HepG2 (cell line): ENCODE measurements at regions not wholly inside any gene's neighbourhood (a gene's known extent, or its start where the extent isn't known, plus 50 kb on each side); places are given as distances from the start of the nearest gene placed in this dataset.

ENCODE experiments used
- ATAC-seq: fragments of 200-7000 bp; cut with Tn5 transposase; 3 replicates; pipeline ENCODE4 v1.9.1; 2020; ENCODE audit warnings: mild to moderate bottlenecking, moderate library complexity
- BruUV-seq: library from RNA; stranded (reverse); fragments of 400-500 nt; replicated peaks from 2 replicates; lab custom pipeline; 2021; lab: Mats Ljungman, UMichigan
- CTCF ChIA-PET: fragments of 300-600 bp; formaldehyde crosslinking; extraction: SDS; loops from one replicate; lab custom pipeline; 2021; ENCODE audit warnings: low total read pairs, inconsistent platforms, low intra/inter-chr PET ratio; lab: Yijun Ruan, JAX
- POLR2A ChIA-PET: fragments of 350-600 bp; sonication (Branson Sonifier 250); formaldehyde crosslinking; loops from one replicate; lab custom pipeline; 2020; ENCODE audit warnings: antibody characterized with exemption, inconsistent platforms; lab: Yijun Ruan, JAX
- DNase-seq: peaks from one replicate; pipeline ENCODE4 v3.0.0-alpha.2; 2015; ENCODE audit warnings: low spot score
- FAIRE-seq: peaks from 3 replicates; lab custom pipeline; 2011; peaks lifted over from hg19 to GRCh38; lab: Jason Lieb, UNC
- H2AFZ ChIP-seq: one replicate; pipeline ENCODE4 v1.6.1; 2011; ENCODE audit warnings: low read length, inconsistent platforms
- H3K27ac ChIP-seq: fragments of 300-600 bp; 3 replicates; pipeline ENCODE4 v1.8.0; 2011; ENCODE audit warnings: mixed run types, mild to moderate bottlenecking, mixed read lengths, low read length, inconsistent platforms; ENCODE audit not compliant: insufficient read depth; ENCODE audit errors: extremely low read length
- H3K27me3 ChIP-seq, 2 experiments: fragments of 200-600 bp in 1 of 2; 2 replicates in 1 of 2; 3 replicates in 1 of 2; pipeline versions ENCODE4 v1.6.0 to v1.8.0; 2011; ENCODE audit warnings: low read length in 2 of 2, mild to moderate bottlenecking in 2 of 2, moderate library complexity in 2 of 2, inconsistent platforms in 1 of 2; ENCODE audit not compliant: insufficient read depth in 2 of 2, control insufficient read depth in 1 of 2
- H3K36me3 ChIP-seq, 2 experiments: fragments of 200-600 bp in 1 of 2; replicated peaks in 1 of 2; 2 replicates in 1 of 2; 3 replicates in 1 of 2; pipeline versions ENCODE4 v1.5.1 to v1.8.0; 2011; ENCODE audit warnings: low read length in 2 of 2, inconsistent platforms in 1 of 2; ENCODE audit not compliant: insufficient read depth in 2 of 2, control insufficient read depth in 1 of 2
- H3K4me1 ChIP-seq: 2 replicates; pipeline ENCODE4 v1.5.1; 2012; ENCODE audit warnings: low read length, inconsistent platforms; ENCODE audit not compliant: insufficient read depth
- H3K4me2 ChIP-seq: 2 replicates; pipeline ENCODE4 v1.6.0; 2011; ENCODE audit warnings: low read depth, low read length, inconsistent platforms
- H3K4me3 ChIP-seq, 3 experiments: fragments of 200-600 bp in 1 of 3; sonication (generic), shearing (Covaris generic) in 1 of 3; replicated peaks in 1 of 3; 2 replicates each; pipeline ENCODE4 v1.5.1; 2011 to 2016; ENCODE audit warnings: low read length in 3 of 3, inconsistent platforms in 2 of 3, low read depth in 2 of 3, mild to moderate bottlenecking in 2 of 3, control low read depth in 1 of 3, mixed read lengths in 1 of 3; ENCODE audit not compliant: insufficient read depth in 1 of 3
- H3K79me2 ChIP-seq: one replicate; pipeline ENCODE4 v1.6.1; 2011; ENCODE audit warnings: low read length, inconsistent platforms; ENCODE audit not compliant: insufficient read depth
- H3K9ac ChIP-seq: 2 replicates; pipeline ENCODE4 v1.6.0; 2011; ENCODE audit warnings: mild to moderate bottlenecking, low read depth, low read length, inconsistent platforms; ENCODE audit not compliant: insufficient read depth
- H3K9me3 ChIP-seq: 2 replicates; pipeline ENCODE4 v1.5.1; 2012; ENCODE audit warnings: mild to moderate bottlenecking, low read length
- H4K20me1 ChIP-seq: 2 replicates; pipeline ENCODE4 v1.6.0; 2011; ENCODE audit warnings: inconsistent platforms, mild to moderate bottlenecking, low read length, moderate library complexity; ENCODE audit not compliant: insufficient read depth
- AHR ChIP-seq: IDR thresholded peaks from 2 replicates; pipeline ENCODE4 v1.6.1; 2018; ENCODE audit warnings: missing genetic modification reagents, missing compliant biosample characterization
- E2F1 ChIP-seq: sonication (generic); formaldehyde crosslinking; IDR thresholded peaks from 2 replicates; pipeline ENCODE4 v1.5.0; 2020; ENCODE audit warnings: missing genetic modification reagents
- ISL2 ChIP-seq: sonication (generic); formaldehyde crosslinking; IDR thresholded peaks from 2 replicates; pipeline ENCODE4 v1.5.0; 2020; ENCODE audit warnings: missing genetic modification reagents
- LCORL ChIP-seq, 2 experiments: fragments of 450-650 bp in 1 of 2; sonication (generic) in 1 of 2; formaldehyde crosslinking in 1 of 2; IDR thresholded peaks; 2 replicates each; pipeline versions ENCODE4 v1.5.0 to v1.6.1; 2017 to 2020; ENCODE audit warnings: antibody characterized with exemption in 1 of 2, missing genetic modification reagents in 1 of 2
- NCOA2 ChIP-seq: sonication (generic); formaldehyde crosslinking; IDR thresholded peaks from 2 replicates; pipeline ENCODE4 v1.8.0; 2022; ENCODE audit warnings: inconsistent platforms
- RFX1 ChIP-seq: fragments of 450-650 bp; IDR thresholded peaks from 2 replicates; pipeline ENCODE4 v1.6.1; 2017
- SKIL ChIP-seq: sonication (generic); formaldehyde crosslinking; IDR thresholded peaks from 2 replicates; pipeline ENCODE4 v1.8.0; 2022; ENCODE audit warnings: missing genetic modification reagents, mild to moderate bottlenecking, moderate library complexity, borderline replicate concordance
- YY1 ChIP-seq: IDR thresholded peaks from 2 replicates; pipeline ENCODE4 v1.6.1; 2011; ENCODE audit warnings: low read length, low read depth, moderate library complexity, mild to moderate bottlenecking; ENCODE audit not compliant: insufficient read depth, insufficient replicate concordance
- ZBTB7B ChIP-seq: sonication (generic); formaldehyde crosslinking; IDR thresholded peaks from 2 replicates; pipeline ENCODE4 v1.4.0; 2020; ENCODE audit warnings: missing genetic modification reagents
- ZFP37 ChIP-seq: sonication (generic); formaldehyde crosslinking; IDR thresholded peaks from 2 replicates; pipeline ENCODE4 v1.4.0; 2020; ENCODE audit warnings: missing genetic modification reagents, borderline replicate concordance
- ZNF350 ChIP-seq: sonication (generic); formaldehyde crosslinking; IDR thresholded peaks from 2 replicates; pipeline ENCODE4 v1.4.0; 2020; ENCODE audit warnings: mild to moderate bottlenecking, low read depth, missing genetic modification reagents, borderline replicate concordance
- WGBS: methylation state at CpG from one replicate; pipeline ENCODE4 v1.1.6; 2017; ENCODE audit warnings: low lambda C conversion rate; 5-methylcytosine and 5-hydroxymethylcytosine counted together
- in situ Hi-C: cut with HindIII; loops from 2 replicates; pipeline ENCODE4 v1.10.0; 2017; ENCODE audit warnings: low pct_unique_long_range_greater_than_20kb; ENCODE audit not compliant: extremely low pct_ligation_motif_present
- intact Hi-C: fragments of 100-400 bp; cut with micrococcal nuclease; formaldehyde crosslinking; loops from one replicate; pipeline ENCODE4 v1.10.0; 2022; ENCODE audit not compliant: unreplicated experiment
- TF ChIP-seq, protein P1 (sequence below): IDR thresholded peaks from 2 replicates; pipeline ENCODE4 v1.6.1; 2016; ENCODE audit warnings: missing compliant biosample characterization, missing genetic modification reagents, borderline replicate concordance
- TF ChIP-seq, protein P2 (sequence below): sonication (generic); formaldehyde crosslinking; IDR thresholded peaks from 2 replicates; pipeline ENCODE4 v1.8.0; 2023; ENCODE audit warnings: mild to moderate bottlenecking, missing genetic modification reagents
- TF ChIP-seq, protein P3 (sequence below): sonication (generic); formaldehyde crosslinking; IDR thresholded peaks from 2 replicates; pipeline ENCODE4 v1.8.1; 2023; ENCODE audit warnings: mild to moderate bottlenecking, missing genetic modification reagents
- TF ChIP-seq, protein P4 (sequence below), 2 experiments: sonication (generic) in 1 of 2; formaldehyde crosslinking in 1 of 2; IDR thresholded peaks; 2 replicates each; pipeline versions ENCODE4 v1.4.0 to v1.6.1; 2018 to 2020; ENCODE audit warnings: missing genetic modification reagents in 2 of 2, borderline replicate concordance in 1 of 2, low read depth in 1 of 2, mild to moderate bottlenecking in 1 of 2, missing biosample characterization in 1 of 2

DNA sequence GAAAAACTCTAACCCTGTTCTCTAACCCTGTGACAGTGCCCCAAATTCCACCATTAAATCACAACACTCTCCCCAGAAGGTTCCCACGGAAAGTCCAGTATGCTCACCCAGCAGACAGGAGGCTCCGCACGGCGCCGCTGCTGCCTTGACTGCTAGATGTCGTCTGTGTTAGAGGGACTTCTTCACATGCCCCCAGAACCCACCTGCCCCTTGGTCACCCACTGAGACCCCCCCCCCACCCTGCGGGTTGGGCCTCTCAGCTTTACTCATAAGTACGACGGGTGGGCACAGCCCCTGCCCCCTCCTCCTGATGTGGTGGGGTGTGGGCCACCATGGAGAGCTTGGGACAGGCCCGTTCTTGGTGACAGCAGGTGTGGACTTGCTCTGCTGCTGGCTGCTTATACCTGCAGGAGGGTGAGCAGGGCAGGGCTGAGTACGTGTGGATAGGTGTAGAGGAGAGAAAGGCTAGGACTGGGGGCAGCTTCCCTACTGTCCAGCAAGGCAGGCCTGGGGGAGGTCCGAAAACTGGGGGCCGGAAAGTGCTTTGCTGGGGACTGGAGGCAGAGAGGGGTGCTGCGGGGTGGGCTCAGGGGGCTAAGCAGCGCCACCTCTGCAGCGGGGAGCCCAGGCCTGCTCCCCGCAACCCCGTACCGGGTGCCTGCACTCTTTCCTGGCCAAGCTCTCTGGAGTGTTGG is 57.5 kb upstream of the OLFM1 start:
- Histone ChIP-seq H2AFZ (no peak overlapping the region), H3K4me3 (no peak overlapping the region), H3K4me1 (no peaks in the 10 kb centered on the region), H3K4me2 (no peak overlapping the region), H3K9me3 (no peaks in the 10 kb centered on the region), H3K9ac (no peak overlapping the region), H3K27me3 (peaks cover 0 to 26% of the 10 kb centered on the region in 2 experiments; a peak in 1 of 5 replicates), H4K20me1 (no peaks in the 10 kb centered on the region), H3K79me2 (no peaks in the 10 kb centered on the region), H3K27ac (no peak overlapping the region), H3K36me3 (no peaks in the 10 kb centered on the region)
- 37% methylated on average over 17 of the region's 19 CpGs for WGBS
- in situ Hi-C loops = no loop called here
- BruUV-seq = no TSS peak
- ChIA-PET POLR2A (no interaction called here), CTCF (no interaction called here)
- intact Hi-C loops = no loop called here
- no peak for FAIRE-seq
- DNase-seq = no peak
- ATAC-seq = no peak
- TF ChIP-seq SKIL (CRISPR knock-in tag) (no peak), NCOA2 (CRISPR knock-in tag) (no peak), E2F1 (CRISPR knock-in tag) (no peak), ZBTB7B (CRISPR knock-in tag) (no peak), YY1 (no peak), ZFP37 (CRISPR knock-in tag) (no peak), LCORL (IDR thresholded peaks at IDR 0.05) (no peak), LCORL (CRISPR knock-in tag; IDR thresholded peaks at IDR 0.05) (no peak), ISL2 (CRISPR knock-in tag) (no peak), AHR (CRISPR knock-in tag) (no peak), ZNF350 (CRISPR knock-in tag) (no peak), RFX1 (no peak)
- TF ChIP-seq, protein P1, sequence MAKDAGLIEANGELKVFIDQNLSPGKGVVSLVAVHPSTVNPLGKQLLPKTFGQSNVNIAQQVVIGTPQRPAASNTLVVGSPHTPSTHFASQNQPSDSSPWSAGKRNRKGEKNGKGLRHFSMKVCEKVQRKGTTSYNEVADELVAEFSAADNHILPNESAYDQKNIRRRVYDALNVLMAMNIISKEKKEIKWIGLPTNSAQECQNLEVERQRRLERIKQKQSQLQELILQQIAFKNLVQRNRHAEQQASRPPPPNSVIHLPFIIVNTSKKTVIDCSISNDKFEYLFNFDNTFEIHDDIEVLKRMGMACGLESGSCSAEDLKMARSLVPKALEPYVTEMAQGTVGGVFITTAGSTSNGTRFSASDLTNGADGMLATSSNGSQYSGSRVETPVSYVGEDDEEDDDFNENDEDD (CRISPR knock-in tag) = no peak
- TF ChIP-seq, protein P2, sequence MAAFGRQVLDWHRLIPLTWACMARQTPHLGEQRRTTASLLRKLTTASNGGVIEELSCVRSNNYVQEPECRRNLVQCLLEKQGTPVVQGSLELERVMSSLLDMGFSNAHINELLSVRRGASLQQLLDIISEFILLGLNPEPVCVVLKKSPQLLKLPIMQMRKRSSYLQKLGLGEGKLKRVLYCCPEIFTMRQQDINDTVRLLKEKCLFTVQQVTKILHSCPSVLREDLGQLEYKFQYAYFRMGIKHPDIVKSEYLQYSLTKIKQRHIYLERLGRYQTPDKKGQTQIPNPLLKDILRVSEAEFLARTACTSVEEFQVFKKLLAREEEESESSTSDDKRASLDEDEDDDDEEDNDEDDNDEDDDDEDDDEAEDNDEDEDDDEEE (CRISPR knock-in tag) = no peak
- TF ChIP-seq, protein P3, sequence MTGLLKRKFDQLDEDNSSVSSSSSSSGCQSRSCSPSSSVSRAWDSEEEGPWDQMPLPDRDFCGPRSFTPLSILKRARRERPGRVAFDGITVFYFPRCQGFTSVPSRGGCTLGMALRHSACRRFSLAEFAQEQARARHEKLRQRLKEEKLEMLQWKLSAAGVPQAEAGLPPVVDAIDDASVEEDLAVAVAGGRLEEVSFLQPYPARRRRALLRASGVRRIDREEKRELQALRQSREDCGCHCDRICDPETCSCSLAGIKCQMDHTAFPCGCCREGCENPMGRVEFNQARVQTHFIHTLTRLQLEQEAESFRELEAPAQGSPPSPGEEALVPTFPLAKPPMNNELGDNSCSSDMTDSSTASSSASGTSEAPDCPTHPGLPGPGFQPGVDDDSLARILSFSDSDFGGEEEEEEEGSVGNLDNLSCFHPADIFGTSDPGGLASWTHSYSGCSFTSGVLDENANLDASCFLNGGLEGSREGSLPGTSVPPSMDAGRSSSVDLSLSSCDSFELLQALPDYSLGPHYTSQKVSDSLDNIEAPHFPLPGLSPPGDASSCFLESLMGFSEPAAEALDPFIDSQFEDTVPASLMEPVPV (CRISPR knock-in tag) = no peak
- TF ChIP-seq, protein P4, sequence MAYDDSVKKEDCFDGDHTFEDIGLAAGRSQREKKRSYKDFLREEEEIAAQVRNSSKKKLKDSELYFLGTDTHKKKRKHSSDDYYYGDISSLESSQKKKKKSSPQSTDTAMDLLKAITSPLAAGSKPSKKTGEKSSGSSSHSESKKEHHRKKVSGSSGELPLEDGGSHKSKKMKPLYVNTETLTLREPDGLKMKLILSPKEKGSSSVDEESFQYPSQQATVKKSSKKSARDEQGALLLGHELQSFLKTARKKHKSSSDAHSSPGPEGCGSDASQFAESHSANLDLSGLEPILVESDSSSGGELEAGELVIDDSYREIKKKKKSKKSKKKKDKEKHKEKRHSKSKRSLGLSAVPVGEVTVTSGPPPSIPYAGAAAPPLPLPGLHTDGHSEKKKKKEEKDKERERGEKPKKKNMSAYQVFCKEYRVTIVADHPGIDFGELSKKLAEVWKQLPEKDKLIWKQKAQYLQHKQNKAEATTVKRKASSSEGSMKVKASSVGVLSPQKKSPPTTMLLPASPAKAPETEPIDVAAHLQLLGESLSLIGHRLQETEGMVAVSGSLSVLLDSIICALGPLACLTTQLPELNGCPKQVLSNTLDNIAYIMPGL (CRISPR knock-in tag; IDR thresholded peaks at IDR 0.05; ENCODE audit: borderline replicate concordance in 1 of 2, low read depth in 1 of 2) = no peak
